T-helper 2 cell treated with Interferon-gamma antibody and Interleukin-4, amounts not matched to agents 5 μg/mL and 100 μg/mL, for 36 hours (primary cell): ENCODE measurements at regions not wholly inside any gene's neighbourhood (a gene's known extent, or its start where the extent isn't known, plus 50 kb on each side); places are given as distances from the start of the nearest gene placed in this dataset.

Experiments
- DNase-seq: peaks from one replicate; pipeline ENCODE4 v3.0.0; 2021; ENCODE audit warnings: low spot score
- H3K27ac Mint-ChIP-seq: one replicate; pipeline ENCODE4 v1.8.0; 2021; ENCODE audit warnings: mild to moderate bottlenecking, mixed read lengths
- H3K27me3 Mint-ChIP-seq: one replicate; pipeline ENCODE4 v1.8.0; 2021; ENCODE audit warnings: low read depth, mixed read lengths
- H3K36me3 Mint-ChIP-seq: one replicate; pipeline ENCODE4 v1.8.0; 2021; ENCODE audit warnings: low read depth, mixed read lengths
- H3K4me1 Mint-ChIP-seq: one replicate; pipeline ENCODE4 v1.8.0; 2021; ENCODE audit warnings: low read depth, mixed read lengths
- H3K4me3 Mint-ChIP-seq: one replicate; pipeline ENCODE4 v1.8.0; 2022; ENCODE audit warnings: mild to moderate bottlenecking, moderate library complexity, mixed read lengths
- H3K9me3 Mint-ChIP-seq: one replicate; pipeline ENCODE4 v1.8.0; 2021; ENCODE audit warnings: mixed read lengths

DNA sequence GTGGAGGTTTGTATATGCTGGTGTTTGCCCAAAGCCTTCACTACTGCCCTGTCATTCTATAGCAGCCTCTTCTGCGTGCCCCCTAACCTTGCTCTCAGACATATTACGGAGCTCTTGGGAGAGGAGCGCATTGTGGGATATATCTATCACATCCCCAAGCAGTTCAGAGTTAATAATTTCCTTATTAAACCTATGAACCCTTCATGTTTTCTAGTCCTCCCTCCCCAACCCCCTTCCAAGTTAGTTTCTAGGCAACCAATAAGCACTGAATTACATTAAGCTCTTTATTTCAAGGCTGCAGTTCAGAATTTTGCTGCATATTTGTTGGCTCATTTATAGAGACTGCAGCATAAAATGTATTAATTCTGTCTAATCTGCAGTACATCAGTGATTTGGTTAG, 57.3 kb upstream of the GRM7 start:
- H3K9me3 Mint-ChIP-seq = no peaks in the 10 kb centered on the region
- H3K27me3 Mint-ChIP-seq = no peaks in the 10 kb centered on the region
- no peaks in the 10 kb centered on the region for H3K4me1 Mint-ChIP-seq
- H3K4me3 Mint-ChIP-seq = no peak overlapping the region
- H3K27ac Mint-ChIP-seq = no peak overlapping the region
- no peak for DNase-seq
- no peaks in the 10 kb centered on the region for H3K36me3 Mint-ChIP-seq

DNA sequence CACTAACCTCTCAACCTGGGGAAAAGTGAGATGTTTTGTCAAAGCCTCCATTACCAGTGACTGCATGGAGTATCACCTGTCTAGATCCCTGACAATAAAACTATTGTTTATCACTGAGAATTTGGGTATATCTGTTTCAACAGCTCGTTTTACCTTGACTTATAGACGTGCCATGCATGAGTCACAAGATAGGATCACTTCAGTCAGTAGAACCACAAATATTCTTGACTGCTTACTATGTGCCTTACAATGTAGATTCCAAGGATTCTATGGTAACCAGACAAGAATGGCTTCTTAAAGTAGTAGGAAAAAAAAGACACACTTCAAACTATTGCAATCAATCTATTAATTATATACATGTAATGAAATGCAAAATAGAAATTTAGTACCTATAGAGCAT, 55.7 kb upstream of the GRM7 start:
- H3K4me1 Mint-ChIP-seq = no peaks in the 10 kb centered on the region

DNA sequence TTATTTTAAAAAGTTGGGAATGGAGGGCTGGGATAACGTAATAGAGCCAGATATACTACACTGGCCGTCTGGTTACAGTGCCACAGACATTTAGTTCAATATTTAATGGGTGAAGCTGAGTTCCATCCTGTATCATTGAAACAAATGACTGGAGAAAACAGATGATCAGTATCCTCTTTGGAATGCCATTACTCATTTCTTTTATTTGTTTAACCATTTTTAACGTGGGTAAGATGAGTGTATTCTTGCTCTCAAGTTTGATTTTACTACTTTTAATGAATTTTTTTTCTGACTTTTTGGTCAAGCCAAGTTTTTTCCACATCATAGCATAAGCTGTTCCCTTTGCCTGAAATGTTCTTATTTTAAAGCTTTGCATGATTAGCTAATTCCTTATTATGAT, 53.9 kb upstream of the GRM7 start:
- no peaks in the 10 kb centered on the region for H3K27me3 Mint-ChIP-seq
- H3K4me3 Mint-ChIP-seq = no peak overlapping the region
- no peaks in the 10 kb centered on the region for H3K4me1 Mint-ChIP-seq
- no peaks in the 10 kb centered on the region for H3K36me3 Mint-ChIP-seq
- no peaks in the 10 kb centered on the region for H3K9me3 Mint-ChIP-seq
- no peak for DNase-seq
- no peak overlapping the region for H3K27ac Mint-ChIP-seq

More for the DNA sequence above, 55.7 kb upstream of the GRM7 start:
- no peak overlapping the region for H3K27ac Mint-ChIP-seq
- no peaks in the 10 kb centered on the region for H3K27me3 Mint-ChIP-seq
- H3K9me3 Mint-ChIP-seq = no peaks in the 10 kb centered on the region
- no peak overlapping the region for H3K4me3 Mint-ChIP-seq
- DNase-seq = no peak
- H3K36me3 Mint-ChIP-seq = no peaks in the 10 kb centered on the region

DNA sequence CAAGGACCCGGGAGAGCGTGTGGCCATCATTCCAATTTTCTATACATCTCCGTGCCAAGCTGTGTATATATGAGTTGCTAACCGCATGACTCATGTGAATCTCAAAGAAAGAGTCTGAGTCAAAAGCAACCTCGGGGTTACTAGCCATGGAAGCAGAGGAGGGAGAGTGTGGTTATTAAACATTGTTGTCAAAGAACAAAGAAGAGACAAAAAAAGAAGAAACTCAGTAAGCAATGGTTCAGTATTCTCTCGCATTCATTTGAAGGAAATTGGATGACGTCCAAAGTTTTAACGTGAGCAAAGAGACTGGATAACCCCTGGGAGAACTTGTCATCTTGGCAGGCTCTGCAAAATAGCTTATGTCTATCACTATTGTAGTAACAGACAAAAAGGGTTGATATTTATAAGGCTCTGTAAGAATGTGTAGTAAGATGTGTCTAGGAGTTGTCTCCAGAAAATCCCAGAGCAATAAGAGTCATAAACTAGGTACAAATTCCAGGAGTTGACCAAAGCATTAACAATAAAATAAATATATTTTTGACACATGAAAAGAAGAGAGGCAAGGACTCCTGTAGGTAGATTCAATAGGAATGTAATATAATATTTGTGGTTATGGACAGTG, 52.8 kb upstream of the GRM7 start:
- H3K27ac Mint-ChIP-seq = no peak overlapping the region
- no peaks in the 10 kb centered on the region for H3K4me1 Mint-ChIP-seq
- no peak for DNase-seq
- no peaks in the 10 kb centered on the region for H3K36me3 Mint-ChIP-seq
- H3K9me3 Mint-ChIP-seq = peaks cover 4% of the 10 kb centered on the region
- no peak overlapping the region for H3K4me3 Mint-ChIP-seq
- no peaks in the 10 kb centered on the region for H3K27me3 Mint-ChIP-seq

DNA sequence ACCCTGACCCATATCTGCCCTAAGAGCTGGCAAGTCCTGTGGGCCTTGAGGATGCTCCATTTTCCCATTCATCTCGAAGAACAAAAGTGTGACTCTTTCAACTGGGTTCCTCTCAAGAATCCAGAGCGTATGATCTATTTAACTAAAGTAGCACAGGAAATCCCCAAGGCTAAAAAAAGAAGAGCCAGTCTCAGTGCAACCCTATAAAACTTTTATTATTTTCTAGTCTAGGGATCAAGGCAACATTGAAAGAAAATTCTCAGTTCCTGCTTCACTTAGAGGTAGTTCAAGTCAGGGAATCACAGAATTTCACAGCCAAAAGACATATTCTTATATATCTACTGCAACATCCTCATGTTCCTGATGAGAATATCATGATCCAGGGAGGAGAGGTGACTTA, 51.6 kb upstream of the GRM7 start:
- Mint-ChIP-seq H3K27me3 (no peaks in the 10 kb centered on the region), H3K36me3 (no peaks in the 10 kb centered on the region), H3K4me1 (no peaks in the 10 kb centered on the region), H3K9me3 (peaks cover 4% of the 10 kb centered on the region), H3K27ac (no peak overlapping the region), H3K4me3 (no peak overlapping the region)
- DNase-seq = no peak
